CD4-positive, alpha-beta memory T cell (primary cell): ENCODE measurements at regions not wholly inside any gene's neighbourhood (a gene's known extent, or its start where the extent isn't known, plus 50 kb on each side); places are given as distances from the start of the nearest gene placed in this dataset.
"Not testable (repeated sequence)": the region's sequence is repeated elsewhere in the genome, so short reads cannot be mapped to it uniquely, and the experiment has no call there.

Experiments used
- CTCF ChIA-PET: fragments of 350-600 bp; sonication (Branson Sonifier 250); formaldehyde crosslinking; loops from one replicate; lab custom pipeline; 2021; ENCODE audit warnings: inconsistent platforms; ENCODE audit not compliant: partially characterized antibody; lab: Charles Lee
- POLR2A ChIA-PET: fragments of 350-600 bp; sonication (Branson Sonifier 250); formaldehyde crosslinking; loops from one replicate; lab custom pipeline; 2021; ENCODE audit not compliant: partially characterized antibody; lab: Charles Lee
- DNase-seq, 5 donors: peaks; one replicate each; pipeline versions ENCODE4 v3.0.0 to v3.0.0-alpha.2; 2020 to 2022; ENCODE audit warnings: mixed read lengths in 1 of 5
- H3K27ac ChIP-seq: one replicate; pipeline ENCODE4 v1.7.0; 2013; ENCODE audit warnings: low read depth, low read length
- H3K27me3 ChIP-seq: 2 replicates; pipeline ENCODE4 v1.7.0; 2013; ENCODE audit warnings: mild to moderate bottlenecking, low read length, moderate library complexity; ENCODE audit not compliant: insufficient read depth
- H3K36me3 ChIP-seq: 2 replicates; pipeline ENCODE4 v1.7.0; 2013; ENCODE audit warnings: mild to moderate bottlenecking, low read length, moderate library complexity; ENCODE audit not compliant: insufficient read depth
- H3K4me1 ChIP-seq: 2 replicates; pipeline ENCODE4 v1.7.0; 2013; ENCODE audit warnings: mild to moderate bottlenecking, low read length, moderate library complexity; ENCODE audit not compliant: insufficient read depth
- H3K4me3 ChIP-seq, 2 donors: one replicate each; pipeline ENCODE4 v1.7.0; 2013; ENCODE audit warnings: low read length in 2 of 2, mild to moderate bottlenecking in 1 of 2
- H3K9me3 ChIP-seq, 2 donors: one replicate each; pipeline ENCODE4 v1.7.0; 2013; ENCODE audit warnings: low read length in 2 of 2, control low read depth in 1 of 2; ENCODE audit not compliant: control insufficient read depth in 1 of 2
- H3K27ac Mint-ChIP-seq, 7 donors: one replicate each; pipeline ENCODE4 v1.8.0; 2020 to 2021; ENCODE audit warnings: mixed read lengths in 7 of 7, mild to moderate bottlenecking in 6 of 7, inconsistent platforms in 3 of 7, moderate library complexity in 3 of 7
- H3K27me3 Mint-ChIP-seq, 2 donors: one replicate each; pipeline ENCODE4 v1.8.0; 2020 to 2021; ENCODE audit warnings: mixed read lengths in 2 of 2
- H3K36me3 Mint-ChIP-seq, 2 donors: one replicate each; pipeline ENCODE4 v1.8.0; 2020 to 2021; ENCODE audit warnings: mixed read lengths in 2 of 2, inconsistent platforms in 1 of 2, mild to moderate bottlenecking in 1 of 2
- H3K4me1 Mint-ChIP-seq, 4 donors: one replicate each; pipeline ENCODE4 v1.8.0; 2020 to 2021; ENCODE audit warnings: mixed read lengths in 4 of 4, mild to moderate bottlenecking in 1 of 4
- H3K4me3 Mint-ChIP-seq, 8 donors: one replicate each; pipeline ENCODE4 v1.8.0; 2020 to 2021; ENCODE audit warnings: mixed read lengths in 8 of 8, mild to moderate bottlenecking in 7 of 8, moderate library complexity in 6 of 8, inconsistent platforms in 3 of 8
- H3K9me3 Mint-ChIP-seq, 8 donors: one replicate each; pipeline ENCODE4 v1.8.0; 2020 to 2021; ENCODE audit warnings: mixed read lengths in 8 of 8, mild to moderate bottlenecking in 5 of 8, inconsistent platforms in 3 of 8, moderate library complexity in 1 of 8
- intact Hi-C: fragments of 100-400 bp; cut with micrococcal nuclease; formaldehyde crosslinking; loops from one replicate; pipeline ENCODE4 v1.15.1; 2023

GRCh38 chr22:25449781-25450317, 114.6 kb upstream of the GRK3 start:
- H3K27me3 Mint-ChIP-seq, result no peaks in the 10 kb centered on the region
- H3K4me3 Mint-ChIP-seq, result peak overlapping the region; percentile 45 to 98 (median 84)
- H3K4me3 ChIP-seq, result no peak overlapping the region
- no peaks in the 10 kb centered on the region for H3K9me3 ChIP-seq
- peak overlapping the region in 6 of 7 donors; percentile 18 to 80 (median 42) for H3K27ac Mint-ChIP-seq
- peaks cover 14 to 27% of the 10 kb centered on the region in 2 donors for H3K36me3 Mint-ChIP-seq
- ChIA-PET POLR2A (no interaction called here), CTCF (no interaction called here)
- intact Hi-C loops, result loop anchor here (5.0 to 10.0 kb wide), 2 partner anchors 252 to 385 kb away; no protein-coding TSS in a partner anchor
- no peak for DNase-seq
- H3K36me3 ChIP-seq, result peaks cover 4% of the 10 kb centered on the region
- H3K4me1 ChIP-seq, result peaks cover 39% of the 10 kb centered on the region
- no peak overlapping the region for H3K27ac ChIP-seq
- H3K27me3 ChIP-seq, result no peaks in the 10 kb centered on the region
- H3K4me1 Mint-ChIP-seq, result peaks cover 42 to 65% (median 53%) of the 10 kb centered on the region in 4 donors
- no peaks in the 10 kb centered on the region for H3K9me3 Mint-ChIP-seq

GRCh38 chr22:25451480-25452114, 112.9 kb upstream of the GRK3 start:
- Mint-ChIP-seq H3K9me3 (no peaks in the 10 kb centered on the region), H3K36me3 (peaks cover 15 to 33% of the 10 kb centered on the region in 2 donors), H3K4me1 (peaks cover 43 to 67% (median 56%) of the 10 kb centered on the region in 4 donors), H3K27ac (peak overlapping the region in 6 of 7 donors; percentile 30 to 80 (median 49)), H3K4me3 (peak overlapping the region in 7 of 8 donors; percentile 7 to 61 (median 40)), H3K27me3 (no peaks in the 10 kb centered on the region)
- ChIA-PET POLR2A (interaction anchor here (0.9 kb wide), 1 partner anchor 9 kb away, joined by 3 read pairs; no protein-coding TSS in a partner anchor), CTCF (interaction anchor here (2.2 kb wide), 1 partner anchor 11 kb away, joined by 11 read pairs; no protein-coding TSS in a partner anchor)
- DNase-seq, result no peak
- H3K27ac ChIP-seq, result no peak overlapping the region
- no peaks in the 10 kb centered on the region for H3K27me3 ChIP-seq
- H3K4me3 ChIP-seq, result no peak overlapping the region
- H3K4me1 ChIP-seq, result peaks cover 39% of the 10 kb centered on the region
- peaks cover 4% of the 10 kb centered on the region for H3K36me3 ChIP-seq
- intact Hi-C loops, result no loop called here
- no peaks in the 10 kb centered on the region for H3K9me3 ChIP-seq

GRCh38 chr22:25452116-25452700, 112.3 kb upstream of the GRK3 start:
- H3K9me3 ChIP-seq, result no peaks in the 10 kb centered on the region
- Mint-ChIP-seq H3K27ac (peak overlapping the region in 6 of 7 donors; percentile 25 to 80 (median 60)), H3K27me3 (no peaks in the 10 kb centered on the region), H3K4me1 (peaks cover 45 to 69% (median 58%) of the 10 kb centered on the region in 4 donors), H3K4me3 (peak overlapping the region in 2 of 8 donors; percentile 29 to 45), H3K9me3 (no peaks in the 10 kb centered on the region), H3K36me3 (peaks cover 18 to 36% of the 10 kb centered on the region in 2 donors)
- H3K27me3 ChIP-seq, result no peaks in the 10 kb centered on the region
- no peak for DNase-seq
- intact Hi-C loops, result no loop called here
- H3K4me3 ChIP-seq, result no peak overlapping the region
- POLR2A ChIA-PET, result interaction anchor here (0.9 kb wide), 1 partner anchor 8 kb away, joined by 3 read pairs; no protein-coding TSS in a partner anchor
- no peak overlapping the region for H3K27ac ChIP-seq
- peaks cover 39% of the 10 kb centered on the region for H3K4me1 ChIP-seq
- H3K36me3 ChIP-seq, result peaks cover 4% of the 10 kb centered on the region
- CTCF ChIA-PET, result interaction anchor here (2.2 kb wide), 1 partner anchor 10 kb away, joined by 11 read pairs; no protein-coding TSS in a partner anchor

- H3K27ac Mint-ChIP-seq, result peak overlapping the region in 1 of 7 donors; percentile 42
- peaks cover 40 to 61% (median 52%) of the 10 kb centered on the region in 4 donors for H3K4me1 Mint-ChIP-seq
- DNase-seq, result no peak
- intact Hi-C loops, result no loop called here
- H3K4me3 ChIP-seq, result no peak overlapping the region
- CTCF ChIA-PET, result no interaction called here
- peaks cover 18 to 33% of the 10 kb centered on the region in 2 donors for H3K36me3 Mint-ChIP-seq
- H3K4me3 Mint-ChIP-seq, result no peak overlapping the region
- H3K9me3 ChIP-seq, result no peaks in the 10 kb centered on the region
- POLR2A ChIA-PET, result no interaction called here
- no peaks in the 10 kb centered on the region for H3K27me3 Mint-ChIP-seq
- H3K27me3 ChIP-seq, result no peaks in the 10 kb centered on the region
- peaks cover 39% of the 10 kb centered on the region for H3K4me1 ChIP-seq
- peaks cover 4% of the 10 kb centered on the region for H3K36me3 ChIP-seq
- no peak overlapping the region for H3K27ac ChIP-seq
- no peaks in the 10 kb centered on the region for H3K9me3 Mint-ChIP-seq
These were observed 111.4 kb upstream of the GRK3 start for GRCh38 chr22:25453058-25453457.

- peaks cover 40 to 61% (median 50%) of the 10 kb centered on the region in 4 donors for H3K4me1 Mint-ChIP-seq
- Histone ChIP-seq H3K27ac (no peak overlapping the region), H3K4me1 (peaks cover 37% of the 10 kb centered on the region), H3K9me3 (no peaks in the 10 kb centered on the region), H3K36me3 (peaks cover 4% of the 10 kb centered on the region), H3K4me3 (no peak overlapping the region), H3K27me3 (no peaks in the 10 kb centered on the region)
- peaks cover 21 to 35% of the 10 kb centered on the region in 2 donors for H3K36me3 Mint-ChIP-seq
- H3K27ac Mint-ChIP-seq, result peak overlapping the region in 4 of 7 donors; percentile 38 to 83 (median 64)
- CTCF ChIA-PET, result no interaction called here
- intact Hi-C loops, result no loop called here
- H3K27me3 Mint-ChIP-seq, result no peaks in the 10 kb centered on the region
- no peaks in the 10 kb centered on the region for H3K9me3 Mint-ChIP-seq
- no peak for DNase-seq
- POLR2A ChIA-PET, result no interaction called here
- H3K4me3 Mint-ChIP-seq, result peak overlapping the region in 2 of 8 donors; percentile 13 to 30
These were observed 110.9 kb upstream of the GRK3 start for GRCh38 chr22:25453557-25453956.

- Mint-ChIP-seq H3K36me3 (peaks cover 44 to 61% of the 10 kb centered on the region in 2 donors), H3K27ac (peak overlapping the region in 3 of 7 donors; percentile 3 to 65 (median 59))
- intact Hi-C loops, result not testable (repeated sequence)
These were observed 108.0 kb upstream of the GRK3 start for GRCh38 chr22:25456300-25457043.

More at GRCh38 chr22:25456300-25457043, 108.0 kb upstream of the GRK3 start:
- H3K27me3 ChIP-seq, H3K9me3 Mint-ChIP-seq, H3K4me3 Mint-ChIP-seq, POLR2A ChIA-PET, H3K9me3 ChIP-seq, H3K4me3 ChIP-seq, H3K27ac ChIP-seq, H3K27me3 Mint-ChIP-seq, CTCF ChIA-PET, DNase-seq: not testable (repeated sequence)
- peaks cover 11% of the 10 kb centered on the region for H3K4me1 ChIP-seq
- peaks cover 33% of the 10 kb centered on the region for H3K36me3 ChIP-seq
- peaks cover 24 to 34% (median 28%) of the 10 kb centered on the region in 4 donors for H3K4me1 Mint-ChIP-seq
